ENCODE measurements at regions not wholly inside any gene's neighbourhood (a gene's known extent, or its start where the extent isn't known, plus 50 kb on each side); places are given as distances from the start of the nearest gene placed in this dataset.

GRCh38 chr1:25003457-25004190, 73.5 kb upstream of the RUNX3 start:
- no peak for DNase-seq

DNA sequence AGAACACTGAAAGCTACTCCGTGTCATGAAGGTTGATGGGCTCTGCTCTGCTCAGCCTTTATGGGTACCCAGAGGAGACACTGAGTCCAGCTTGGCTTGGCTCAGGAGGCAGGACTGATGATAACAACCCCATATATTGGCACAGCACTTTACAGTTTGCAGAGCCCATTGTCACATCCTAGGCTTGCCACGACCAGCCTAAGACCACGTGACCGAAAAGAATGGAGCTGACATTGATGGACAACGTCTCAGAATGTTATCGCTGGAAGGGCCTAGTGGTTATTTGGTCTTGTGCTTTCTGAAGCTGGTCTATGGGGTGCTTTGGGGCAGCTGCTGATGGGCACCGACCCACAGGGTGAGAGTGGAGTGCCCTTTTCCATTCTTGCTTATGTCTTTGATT, 72.9 kb upstream of the RUNX3 start:
- DNase-seq: no peak

- no peak for DNase-seq
Observed at GRCh38 chr1:25001125-25001915, 71.2 kb upstream of the RUNX3 start.

DNA sequence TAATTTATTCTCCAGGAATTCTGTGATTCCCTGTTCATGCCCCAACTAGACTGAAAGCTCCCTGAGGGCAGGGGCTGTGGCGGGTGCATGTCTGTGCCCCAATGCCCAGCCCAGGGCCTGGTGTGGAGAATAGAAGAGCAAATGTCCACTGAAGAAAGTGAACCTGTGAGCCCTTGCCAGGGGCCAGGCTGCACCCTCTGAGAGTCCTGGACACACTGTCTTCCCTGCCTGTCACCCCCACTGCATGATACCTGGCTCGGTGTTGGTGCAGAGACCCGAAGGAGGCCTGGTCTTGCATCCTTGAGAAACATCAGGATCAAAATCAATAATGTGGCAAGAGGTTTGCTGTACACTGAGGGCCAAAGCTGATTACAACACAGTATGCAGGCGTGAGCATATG, 69.8 kb upstream of the RUNX3 start:
- no peak for DNase-seq

- no peak for DNase-seq
Observed at GRCh38 chr1:24999426-24999825, 69.3 kb upstream of the RUNX3 start.

- no peak for DNase-seq
Observed at GRCh38 chr1:24998563-24999245, 68.6 kb upstream of the RUNX3 start.

DNA sequence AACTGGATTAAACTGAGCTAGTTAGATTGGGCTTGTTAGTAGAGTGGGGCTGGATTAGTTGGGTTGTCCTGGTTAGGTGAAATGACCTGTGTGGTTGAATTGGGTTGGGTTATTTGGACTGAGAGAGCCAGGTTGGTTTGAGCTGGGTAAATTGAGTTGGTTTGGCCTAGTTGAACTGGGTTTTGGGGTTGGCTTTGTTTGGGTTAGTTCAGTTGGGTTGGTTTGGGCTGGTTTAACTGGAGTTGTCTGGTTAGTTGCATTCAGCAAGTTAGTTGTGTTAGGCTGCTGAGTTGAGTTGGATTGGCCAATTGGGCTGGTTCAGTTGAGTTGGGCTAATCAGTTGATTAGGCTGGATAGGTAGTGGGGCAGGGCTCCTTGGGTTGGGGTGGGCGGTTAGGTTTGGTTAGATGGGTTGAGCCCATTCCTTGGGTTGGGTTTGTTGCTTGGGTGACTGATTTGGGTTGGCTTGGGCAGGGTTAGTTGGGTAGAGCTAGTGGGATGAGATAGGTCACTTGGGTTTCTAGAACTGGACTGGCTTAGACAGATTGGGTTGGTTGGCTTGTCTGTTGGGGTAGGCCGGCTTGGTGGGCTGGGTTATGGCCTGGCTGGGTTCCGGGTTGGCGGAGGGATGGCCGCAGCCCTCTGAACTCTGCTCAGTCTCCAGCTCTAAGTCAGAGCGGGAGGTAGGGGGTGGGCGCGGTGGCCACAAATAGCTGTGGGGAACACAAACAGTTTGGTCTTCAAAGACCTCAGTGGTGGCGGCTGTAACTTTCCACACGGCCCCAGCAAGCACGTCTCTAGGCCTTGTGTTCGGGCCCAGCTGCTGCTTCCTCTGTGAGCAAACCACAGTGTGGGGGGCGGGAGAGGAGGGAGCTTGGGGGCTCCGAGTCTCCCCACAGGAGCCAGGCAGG, 67.2 kb upstream of the RUNX3 start:
- no peak for DNase-seq

DNA sequence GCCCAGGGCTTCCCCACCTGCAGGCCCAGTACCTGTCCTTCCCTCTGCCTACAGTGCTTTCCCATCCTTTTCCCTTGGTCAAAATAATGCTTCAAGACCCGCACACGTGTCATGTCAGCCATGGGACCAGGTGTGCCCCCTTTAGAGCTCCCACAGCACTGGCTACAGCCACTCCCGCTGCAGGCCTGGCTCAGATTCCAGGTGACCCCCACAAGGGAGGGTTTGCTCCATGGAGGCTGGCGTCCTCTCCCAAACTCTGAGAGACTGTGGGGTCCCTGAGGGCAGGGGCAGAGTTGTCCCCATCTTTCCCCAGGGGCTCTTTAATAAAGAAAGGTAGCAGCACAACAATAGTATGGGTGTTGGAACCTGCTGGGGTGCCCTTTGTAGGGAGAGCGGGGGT, 66.4 kb upstream of the RUNX3 start:
- no peak for DNase-seq

- DNase-seq: no peak
Observed at GRCh38 chr1:24995661-24996060, 65.6 kb upstream of the RUNX3 start.

GRCh38 chr1:24995140-24995539, 65.1 kb upstream of the RUNX3 start:
- DNase-seq: no peak

DNA sequence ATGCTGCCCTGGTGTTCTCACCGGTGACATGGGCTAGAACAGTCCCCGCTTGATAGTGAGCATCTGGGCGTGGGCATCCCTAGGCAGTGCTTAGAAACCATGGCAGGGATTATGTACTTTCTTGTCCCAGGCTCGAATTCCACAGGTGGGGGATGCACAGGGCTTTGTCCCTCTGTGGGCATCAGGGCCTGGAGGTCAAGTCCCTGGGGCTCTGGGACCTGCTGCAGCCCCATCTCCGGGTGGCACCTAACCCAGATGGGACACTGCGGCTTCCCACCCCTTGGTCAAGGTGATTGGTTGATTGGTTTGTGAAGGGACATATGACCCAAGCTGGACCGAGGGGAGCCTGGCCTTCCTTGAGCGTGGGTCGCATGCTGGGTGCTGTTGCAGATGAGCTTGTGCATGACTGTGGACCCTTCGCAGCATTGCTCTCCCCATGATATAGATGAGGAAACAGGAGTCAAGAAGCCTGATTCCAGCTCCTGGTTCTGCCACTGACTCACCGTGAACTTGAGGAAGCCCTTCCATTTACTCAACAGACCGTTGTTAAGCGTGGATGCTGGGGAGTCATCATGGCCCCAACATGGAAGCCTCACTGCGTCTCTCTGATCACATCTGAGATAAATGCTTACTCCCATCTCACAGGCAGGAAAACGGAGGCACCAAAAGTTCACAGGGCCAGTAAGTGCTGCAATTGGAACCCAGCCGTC, 64.0 kb upstream of the RUNX3 start:
- DNase-seq: no peak

DNA sequence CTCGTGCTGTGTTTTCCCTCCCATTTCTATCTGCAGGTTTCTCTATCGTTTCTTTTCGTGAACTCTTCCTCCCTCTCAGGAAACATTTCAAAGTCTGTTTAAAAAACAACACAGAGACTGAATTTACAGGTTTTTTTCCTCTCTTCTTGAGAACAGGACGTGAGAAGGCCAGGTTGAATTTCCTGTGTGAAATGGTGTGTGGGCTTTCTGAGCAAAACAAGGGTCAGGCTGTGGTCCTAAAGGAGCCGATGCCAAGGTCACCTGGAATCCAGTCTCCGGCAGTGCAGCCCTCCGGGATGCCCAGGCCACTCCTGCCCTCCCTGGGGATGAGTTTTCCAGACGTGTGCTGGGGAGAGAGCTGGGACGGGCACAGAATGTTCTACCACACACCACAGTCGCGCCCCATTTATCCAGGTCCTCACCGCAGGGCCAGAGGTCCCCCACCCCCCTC, 62.7 kb upstream of the RUNX3 start:
- no peak for DNase-seq

GRCh38 chr1:24992124-24992760, 62.2 kb upstream of the RUNX3 start:
- DNase-seq: no peak

DNA sequence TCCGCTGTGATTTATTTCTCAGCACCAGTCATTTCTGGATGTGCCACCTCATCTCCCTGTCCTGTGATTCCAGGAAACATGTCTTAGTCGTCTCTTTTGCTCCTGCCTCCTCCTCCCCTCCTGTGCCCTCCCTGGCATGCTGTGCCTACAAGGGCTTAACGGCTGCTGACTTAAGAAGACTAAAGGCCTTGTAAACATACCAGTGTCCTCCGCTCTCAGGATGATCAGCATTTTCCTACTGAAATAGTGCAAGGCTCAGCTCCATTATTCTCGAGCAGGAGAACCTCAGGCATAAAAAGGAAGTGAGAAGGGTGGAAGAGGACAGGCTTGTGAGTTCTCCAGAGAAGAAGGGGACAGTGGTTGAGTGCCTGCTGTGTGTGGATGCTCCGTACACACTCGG, 61.6 kb upstream of the RUNX3 start:
- no peak for DNase-seq

DNA sequence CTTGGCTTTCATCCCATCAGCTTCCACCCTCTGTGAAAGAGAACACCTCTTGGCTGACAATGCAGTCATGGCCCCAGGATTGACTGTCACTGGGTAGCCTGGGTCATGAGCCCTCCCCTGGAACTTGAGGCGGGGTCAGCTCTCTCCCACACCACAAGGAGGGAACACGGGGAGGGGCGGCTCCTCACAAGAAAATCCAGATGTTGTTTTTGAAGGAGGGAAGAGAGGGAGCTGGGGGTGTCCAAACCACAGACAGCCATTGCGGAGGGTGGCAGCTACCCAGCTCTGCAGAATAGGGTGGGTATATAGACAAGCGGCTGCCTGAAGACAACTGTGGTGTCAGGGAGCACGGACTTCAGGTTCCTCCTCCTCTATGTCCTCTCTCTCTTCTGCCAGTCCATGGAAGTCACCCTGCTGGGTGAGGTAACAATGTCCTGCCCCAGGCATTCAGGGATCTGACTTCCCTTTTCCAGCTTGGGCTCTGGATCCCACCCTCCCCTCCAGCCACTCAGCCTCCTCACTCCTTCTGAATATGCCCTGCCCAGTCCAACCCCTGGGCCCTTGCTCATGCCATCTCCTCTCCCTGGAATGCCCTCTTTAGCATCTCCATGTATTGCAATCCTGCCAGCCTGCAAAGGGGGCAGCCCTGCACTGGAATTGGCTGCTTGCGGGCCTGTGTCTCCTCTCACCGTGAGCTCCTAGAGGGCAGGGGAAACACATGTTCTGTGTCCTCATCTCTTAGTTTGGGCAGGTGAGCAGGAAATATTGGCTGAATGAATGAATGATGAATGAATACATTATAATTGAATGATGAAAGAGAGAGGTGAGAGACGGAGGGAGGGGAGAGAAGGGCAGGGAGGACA, 60.9 kb upstream of the RUNX3 start:
- no peak for DNase-seq

- DNase-seq: no peak
Observed at GRCh38 chr1:24990136-24990535, 60.1 kb upstream of the RUNX3 start.

- no peak for DNase-seq
Observed at GRCh38 chr1:24989082-24989481, 59.0 kb upstream of the RUNX3 start.

GRCh38 chr1:24988558-24988912, 58.5 kb upstream of the RUNX3 start:
- DNase-seq: no peak

GRCh38 chr1:24987875-24988557, 57.9 kb upstream of the RUNX3 start:
- DNase-seq: no peak

Measured in muscle of arm (tissue), 1 donor.